IMR-90 (cell line): ENCODE measurements at regions not wholly inside any gene's neighbourhood (a gene's known extent, or its start where the extent isn't known, plus 50 kb on each side); places are given as distances from the start of the nearest gene placed in this dataset.

Source experiments
- ATAC-seq: fragments of 200-7000 bp; cut with Tn5 transposase; 2 replicates; pipeline ENCODE4 v1.9.1; 2020; ENCODE audit warnings: low read depth, mild to moderate bottlenecking, moderate library complexity
- BruUV-seq: library from RNA; stranded (reverse); fragments of 400-500 nt; replicated peaks from 2 replicates; lab custom pipeline; 2021; lab: Mats Ljungman, UMichigan
- CTCF ChIA-PET: fragments of 300-600 bp; formaldehyde crosslinking; extraction: SDS; loops from one replicate; lab custom pipeline; 2021; ENCODE audit warnings: antibody characterized with exemption; lab: Yijun Ruan, JAX
- POLR2A ChIA-PET: fragments of 300-600 bp; sonication (Branson Sonifier 250); formaldehyde crosslinking; loops from one replicate; lab custom pipeline; 2022; ENCODE audit warnings: antibody characterized with exemption; ENCODE audit not compliant: unreplicated experiment; lab: Charles Lee
- DNase-seq: peaks from one replicate; pipeline ENCODE4 v3.0.0; 2013
- H2AFZ ChIP-seq: replicated peaks from 2 replicates; pipeline ENCODE3; 2013; ENCODE audit warnings: low read length, mild to moderate bottlenecking; ENCODE audit not compliant: poor library complexity
- H2AK5ac ChIP-seq: 2 replicates; pipeline ENCODE4 v1.6.1; 2013; ENCODE audit warnings: low read depth, low read length, inconsistent platforms
- H2AK9ac ChIP-seq: replicated peaks from 2 replicates; pipeline ENCODE3; 2013; ENCODE audit warnings: mild to moderate bottlenecking, low read depth, low read length, moderate library complexity; ENCODE audit not compliant: poor library complexity
- H2BK120ac ChIP-seq: 2 replicates; pipeline ENCODE4 v1.6.1; 2013; ENCODE audit warnings: low read depth, low read length, inconsistent platforms
- H2BK15ac ChIP-seq: 3 replicates; pipeline ENCODE4 v1.6.1; 2013; ENCODE audit warnings: low read depth, low read length, inconsistent platforms
- H2BK20ac ChIP-seq: 2 replicates; pipeline ENCODE4 v1.6.1; 2013; ENCODE audit warnings: low read depth, mild to moderate bottlenecking, inconsistent platforms, low read length, moderate library complexity
- H2BK5ac ChIP-seq: 2 replicates; pipeline ENCODE4 v1.6.1; 2013; ENCODE audit warnings: mild to moderate bottlenecking, low read depth, low read length, inconsistent platforms; ENCODE audit not compliant: poor library complexity, severe bottlenecking
- H3K14ac ChIP-seq: replicated peaks from 2 replicates; pipeline ENCODE4 v1.6.1; 2013; ENCODE audit warnings: low read depth, low read length, inconsistent platforms
- H3K18ac ChIP-seq: 2 replicates; pipeline ENCODE4 v1.6.1; 2013; ENCODE audit warnings: low read depth, low read length, control low read depth
- H3K23ac ChIP-seq: 2 replicates; pipeline ENCODE4 v1.6.1; 2013; ENCODE audit warnings: low read depth, low read length, inconsistent platforms
- H3K27ac ChIP-seq: 2 replicates; pipeline ENCODE4 v1.5.1; 2013; ENCODE audit warnings: mild to moderate bottlenecking, control low read depth, low read length; ENCODE audit not compliant: insufficient read depth
- H3K27me3 ChIP-seq: 2 replicates; pipeline ENCODE4 v1.6.1; 2013; ENCODE audit warnings: low read length; ENCODE audit not compliant: control insufficient read depth, insufficient read depth
- H3K36me3 ChIP-seq: 2 replicates; pipeline ENCODE4 v1.6.1; 2013; ENCODE audit warnings: low read length, mixed read lengths; ENCODE audit not compliant: control insufficient read depth, insufficient read depth
- H3K4ac ChIP-seq: 2 replicates; pipeline ENCODE4 v1.6.1; 2013; ENCODE audit warnings: low read depth, low read length, inconsistent platforms
- H3K4me1 ChIP-seq: 2 replicates; pipeline ENCODE4 v1.6.1; 2013; ENCODE audit warnings: low read length, mixed read lengths; ENCODE audit not compliant: control insufficient read depth, insufficient read depth
- H3K4me2 ChIP-seq: 2 replicates; pipeline ENCODE4 v1.6.1; 2013; ENCODE audit warnings: low read depth, mild to moderate bottlenecking, control low read depth, low read length, moderate library complexity
- H3K4me3 ChIP-seq: 2 replicates; pipeline ENCODE4 v1.5.1; 2013; ENCODE audit warnings: low read depth, mild to moderate bottlenecking, control low read depth, low read length, moderate library complexity; ENCODE audit not compliant: insufficient read depth
- H3K56ac ChIP-seq: 2 replicates; pipeline ENCODE4 v1.6.1; 2013; ENCODE audit warnings: low read length, inconsistent platforms; ENCODE audit not compliant: insufficient read depth; ENCODE audit errors: extremely low read depth
- H3K79me1 ChIP-seq, 2 experiments: 2 replicates each; pipeline ENCODE4 v1.6.1; 2013; ENCODE audit warnings: low read length in 2 of 2, inconsistent platforms in 1 of 2, low read depth in 1 of 2
- H3K9ac ChIP-seq: 2 replicates; pipeline ENCODE4 v1.6.1; 2013; ENCODE audit warnings: low read depth, low read length, control low read depth
- H3K9me1 ChIP-seq: 2 replicates; pipeline ENCODE4 v1.6.1; 2013; ENCODE audit warnings: low read length, inconsistent platforms; ENCODE audit not compliant: insufficient read depth
- H3K9me3 ChIP-seq: 2 replicates; pipeline ENCODE4 v1.6.1; 2013; ENCODE audit warnings: low read length; ENCODE audit not compliant: control insufficient read depth, insufficient read depth
- H4K20me1 ChIP-seq: 2 replicates; pipeline ENCODE4 v1.6.1; 2013; ENCODE audit warnings: low read length, inconsistent platforms; ENCODE audit not compliant: insufficient read depth
- H4K5ac ChIP-seq: 2 replicates; pipeline ENCODE4 v1.6.1; 2013; ENCODE audit warnings: mild to moderate bottlenecking, low read depth, low read length, control low read depth
- H4K8ac ChIP-seq, 2 experiments: 2 replicates each; pipeline ENCODE4 v1.6.1; 2013; ENCODE audit warnings: low read depth in 2 of 2, low read length in 2 of 2, control low read depth in 1 of 2, inconsistent platforms in 1 of 2
- H4K91ac ChIP-seq: 2 replicates; pipeline ENCODE4 v1.6.1; 2013; ENCODE audit warnings: low read depth, low read length, inconsistent platforms; ENCODE audit not compliant: insufficient read depth
- BHLHE40 ChIP-seq: fragments of 150-350 bp; IDR thresholded peaks from 2 replicates; pipeline ENCODE4 v1.6.1; 2016; ENCODE audit warnings: mild to moderate bottlenecking, low read depth, low read length
- CEBPB ChIP-seq: IDR thresholded peaks from 2 replicates; pipeline ENCODE4 v1.6.1; 2012; ENCODE audit warnings: low read depth, low read length, improper control_type of control experiment
- CHD1 ChIP-seq: IDR thresholded peaks from 2 replicates; pipeline ENCODE4 v1.6.1; 2012; ENCODE audit warnings: low read depth, low read length, improper control_type of control experiment
- FOS ChIP-seq: fragments of 150-350 bp; IDR thresholded peaks from 2 replicates; pipeline ENCODE4 v1.6.1; 2016; ENCODE audit warnings: low read depth, low read length
- MAZ ChIP-seq: IDR thresholded peaks from 2 replicates; pipeline ENCODE4 v1.6.1; 2012; ENCODE audit warnings: low read depth, mild to moderate bottlenecking, low read length, improper control_type of control experiment, moderate library complexity, borderline replicate concordance
- MXI1 ChIP-seq: IDR thresholded peaks from 2 replicates; pipeline ENCODE4 v1.6.1; 2012; ENCODE audit warnings: low read depth, mild to moderate bottlenecking, low read length, moderate library complexity, borderline replicate concordance
- NFE2L2 ChIP-seq: fragments of 150-350 bp; IDR thresholded peaks from 2 replicates; pipeline ENCODE4 v1.6.1; 2016; ENCODE audit warnings: low read depth, mild to moderate bottlenecking, low read length
- POLR2A ChIP-seq: IDR thresholded peaks from 2 replicates; pipeline ENCODE4 v1.6.1; 2012; ENCODE audit warnings: mild to moderate bottlenecking, low read depth, low read length
- RAD21 ChIP-seq: IDR thresholded peaks from 2 replicates; pipeline ENCODE4 v1.6.1; 2012; ENCODE audit warnings: low read length, improper control_type of control experiment
- RCOR1 ChIP-seq: IDR thresholded peaks from 2 replicates; pipeline ENCODE4 v1.6.1; 2012; ENCODE audit warnings: mild to moderate bottlenecking, low read length, improper control_type of control experiment; ENCODE audit not compliant: insufficient replicate concordance
- RFX5 ChIP-seq: IDR thresholded peaks from 2 replicates; pipeline ENCODE4 v1.8.0; 2012; ENCODE audit warnings: low read depth, mild to moderate bottlenecking, low read length, moderate library complexity
- SMC3 ChIP-seq: fragments of 150-350 bp; IDR thresholded peaks from 2 replicates; pipeline ENCODE4 v1.6.1; 2016; ENCODE audit warnings: low read depth, mild to moderate bottlenecking, antibody characterized with exemption, low read length, moderate library complexity
- WGBS, 2 experiments: methylation state at CpG; one replicate each; pipeline versions ENCODE4 v1.1.5 to v1.1.7; 2013; ENCODE audit warnings: missing lambda C conversion rate in 2 of 2; ENCODE audit not compliant: insufficient read length in 1 of 2; ENCODE audit errors: extremely low coverage in 2 of 2; 5-methylcytosine and 5-hydroxymethylcytosine counted together
- dilution Hi-C: fragments of 300-500 bp; cut with HindIII; formaldehyde crosslinking; loops from one replicate; pipeline ENCODE4 v1.14.3; 2018; ENCODE audit warnings: low sequenced_read_pairs; ENCODE audit not compliant: unreplicated experiment
- in situ Hi-C: fragments of 300-500 bp; cut with MboI; formaldehyde crosslinking; loops from 3 replicates; pipeline ENCODE4 v1.14.3; 2019; ENCODE audit warnings: low sequenced_read_pairs, inconsistent platforms, mixed read lengths
- intact Hi-C: fragments of 100-400 bp; cut with micrococcal nuclease; formaldehyde crosslinking; loops from 2 replicates; pipeline ENCODE4 v1.10.0; 2022
- TF ChIP-seq, protein P1 (sequence below): conservative IDR thresholded peaks from 2 replicates; pipeline ENCODE4 v1.5.1; 2012; ENCODE audit warnings: mild to moderate bottlenecking, low read depth, low read length, improper control_type of control experiment
- TF ChIP-seq, protein P2 (sequence below): fragments of 150-350 bp; IDR thresholded peaks from 2 replicates; pipeline ENCODE4 v1.6.1; 2016; ENCODE audit warnings: low read depth, mild to moderate bottlenecking, low read length, moderate library complexity, borderline replicate concordance

DNA sequence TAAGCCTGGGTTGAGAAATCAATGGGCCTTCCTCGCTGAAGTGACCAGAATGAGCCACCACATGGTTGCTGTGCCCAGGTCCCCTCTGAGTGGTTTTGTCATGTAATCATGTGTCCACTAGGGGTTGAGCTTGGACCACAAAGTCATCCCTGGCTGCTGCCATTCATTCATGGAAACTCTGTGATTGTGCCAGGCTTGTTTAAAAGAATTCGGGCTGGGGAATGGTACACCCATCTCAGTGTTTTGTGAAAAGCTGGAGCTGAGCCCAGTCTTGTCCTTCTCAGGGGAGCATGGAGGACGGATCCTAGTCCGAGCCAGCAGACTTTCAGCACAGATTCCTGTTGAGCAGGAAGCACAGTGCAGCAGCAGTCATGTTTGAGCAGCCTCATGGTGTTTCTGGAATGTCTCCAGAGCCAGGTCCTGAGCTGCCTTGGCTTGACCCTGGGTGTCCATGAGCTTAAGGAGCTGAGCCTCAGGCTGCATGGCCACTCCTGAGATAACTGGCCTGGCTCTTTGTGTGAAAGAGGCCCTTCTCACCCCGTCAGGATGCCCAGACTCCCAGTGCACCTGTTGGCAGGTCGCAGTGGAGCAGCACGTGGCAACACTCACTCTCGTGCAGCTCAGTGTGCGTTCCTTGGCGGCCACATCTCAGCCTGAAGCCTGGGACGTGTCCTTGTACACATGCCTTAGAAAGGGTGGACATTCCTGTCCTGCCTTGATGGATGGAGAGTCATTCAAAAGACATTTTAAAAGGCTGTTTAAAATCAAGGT lies 260.3 kb upstream of the TPM1 start:
- H3K14ac ChIP-seq = peak overlapping the region; percentile 65
- peak overlapping the region; percentile 19 for H2AFZ ChIP-seq
- H3K79me1 ChIP-seq = peaks cover 0 to 14% of the 10 kb centered on the region in 2 experiments; a peak in 2 of 4 replicates
- H3K4ac ChIP-seq = peak overlapping the region; percentile 87
- H3K23ac ChIP-seq = peak overlapping the region; percentile 40; the same call in 1 of the 2 replicates
- H2BK20ac ChIP-seq = peak overlapping the region; percentile 73
- peaks cover 11% of the 10 kb centered on the region for H3K9me1 ChIP-seq
- 28% methylated on average over 8 of the region's 11 CpGs; no CpG with 5 or more reads in 1 of the 2 experiments for WGBS, 2 experiments
- no peak overlapping the region; the same call in 1 of the 2 replicates for H3K9ac ChIP-seq
- H2BK15ac ChIP-seq = peak overlapping the region; percentile 50; the same call in 2 of the 3 replicates
- no TSS peak for BruUV-seq
- no peaks in the 10 kb centered on the region for H4K20me1 ChIP-seq
- peak overlapping the region; percentile 3 to 9; a peak in 2 of 4 replicates for H4K8ac ChIP-seq
- H3K56ac ChIP-seq = peak overlapping the region; percentile 20; the same call in 1 of the 2 replicates
- H3K4me2 ChIP-seq = no peak overlapping the region
- ATAC-seq (peak; percentile 81), DNase-seq (peak; percentile 85)
- intact Hi-C loops (loop anchor here (1.0 to 10.0 kb wide), 5 partner anchors 113 to 480 kb away; no protein-coding TSS in a partner anchor), in situ Hi-C loops (loop anchor here (5.0 kb wide), 1 partner anchor 265 kb away; no protein-coding TSS in a partner anchor), dilution Hi-C loops (no loop called here)
- H4K91ac ChIP-seq = peak overlapping the region; percentile 71
- no peak overlapping the region; the same call in 1 of the 2 replicates for H3K18ac ChIP-seq
- H2BK5ac ChIP-seq = peak overlapping the region; percentile 14
- H3K27me3 ChIP-seq = no peaks in the 10 kb centered on the region
- H3K36me3 ChIP-seq = peaks cover 4% of the 10 kb centered on the region; the same call in 1 of the 2 replicates
- H3K4me3 ChIP-seq = no peak overlapping the region
- no peak overlapping the region for H4K5ac ChIP-seq
- peak overlapping the region; percentile 80 for H2BK120ac ChIP-seq
- peaks cover 20% of the 10 kb centered on the region for H3K4me1 ChIP-seq
- peak overlapping the region; percentile 99 for H2AK5ac ChIP-seq
- peak overlapping the region; percentile 73 for H2AK9ac ChIP-seq
- peak overlapping the region; percentile 0; the same call in 1 of the 2 replicates for H3K27ac ChIP-seq
- ChIA-PET POLR2A (interaction anchor here (0.7 to 1.0 kb wide), 3 partner anchors 257 to 266 kb away, joined by 3 to 5 read pairs (median 3); no protein-coding TSS in a partner anchor), CTCF (interaction anchor here (0.7 to 1.1 kb wide), 7 partner anchors 15 to 312 kb away, joined by 3 to 9 read pairs (median 3); no protein-coding TSS in a partner anchor)
- no peaks in the 10 kb centered on the region for H3K9me3 ChIP-seq
- TF ChIP-seq CHD1 (no peak), FOS (no peak), RAD21 (peak; percentile 96), MAZ (0 out of 2 replicates have a peak, but pooled peaks have one; percentile 27), MXI1 (peak; percentile 67; the same call in 1 of the 2 replicates), SMC3 (peak; percentile 87), BHLHE40 (no peak), RFX5 (no peak), CEBPB (peak; percentile 42), NFE2L2 (no peak), RCOR1 (no peak), POLR2A (0 out of 2 replicates have a peak, but pooled peaks have one; percentile 37)
- TF ChIP-seq, protein P1, sequence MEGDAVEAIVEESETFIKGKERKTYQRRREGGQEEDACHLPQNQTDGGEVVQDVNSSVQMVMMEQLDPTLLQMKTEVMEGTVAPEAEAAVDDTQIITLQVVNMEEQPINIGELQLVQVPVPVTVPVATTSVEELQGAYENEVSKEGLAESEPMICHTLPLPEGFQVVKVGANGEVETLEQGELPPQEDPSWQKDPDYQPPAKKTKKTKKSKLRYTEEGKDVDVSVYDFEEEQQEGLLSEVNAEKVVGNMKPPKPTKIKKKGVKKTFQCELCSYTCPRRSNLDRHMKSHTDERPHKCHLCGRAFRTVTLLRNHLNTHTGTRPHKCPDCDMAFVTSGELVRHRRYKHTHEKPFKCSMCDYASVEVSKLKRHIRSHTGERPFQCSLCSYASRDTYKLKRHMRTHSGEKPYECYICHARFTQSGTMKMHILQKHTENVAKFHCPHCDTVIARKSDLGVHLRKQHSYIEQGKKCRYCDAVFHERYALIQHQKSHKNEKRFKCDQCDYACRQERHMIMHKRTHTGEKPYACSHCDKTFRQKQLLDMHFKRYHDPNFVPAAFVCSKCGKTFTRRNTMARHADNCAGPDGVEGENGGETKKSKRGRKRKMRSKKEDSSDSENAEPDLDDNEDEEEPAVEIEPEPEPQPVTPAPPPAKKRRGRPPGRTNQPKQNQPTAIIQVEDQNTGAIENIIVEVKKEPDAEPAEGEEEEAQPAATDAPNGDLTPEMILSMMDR = peak; percentile 84
- TF ChIP-seq, protein P2, sequence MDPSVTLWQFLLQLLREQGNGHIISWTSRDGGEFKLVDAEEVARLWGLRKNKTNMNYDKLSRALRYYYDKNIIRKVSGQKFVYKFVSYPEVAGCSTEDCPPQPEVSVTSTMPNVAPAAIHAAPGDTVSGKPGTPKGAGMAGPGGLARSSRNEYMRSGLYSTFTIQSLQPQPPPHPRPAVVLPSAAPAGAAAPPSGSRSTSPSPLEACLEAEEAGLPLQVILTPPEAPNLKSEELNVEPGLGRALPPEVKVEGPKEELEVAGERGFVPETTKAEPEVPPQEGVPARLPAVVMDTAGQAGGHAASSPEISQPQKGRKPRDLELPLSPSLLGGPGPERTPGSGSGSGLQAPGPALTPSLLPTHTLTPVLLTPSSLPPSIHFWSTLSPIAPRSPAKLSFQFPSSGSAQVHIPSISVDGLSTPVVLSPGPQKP = no peak
